ENCODE measurements at regions not wholly inside any gene's neighbourhood (a gene's known extent, or its start where the extent isn't known, plus 50 kb on each side); places are given as distances from the start of the nearest gene placed in this dataset.

DNA sequence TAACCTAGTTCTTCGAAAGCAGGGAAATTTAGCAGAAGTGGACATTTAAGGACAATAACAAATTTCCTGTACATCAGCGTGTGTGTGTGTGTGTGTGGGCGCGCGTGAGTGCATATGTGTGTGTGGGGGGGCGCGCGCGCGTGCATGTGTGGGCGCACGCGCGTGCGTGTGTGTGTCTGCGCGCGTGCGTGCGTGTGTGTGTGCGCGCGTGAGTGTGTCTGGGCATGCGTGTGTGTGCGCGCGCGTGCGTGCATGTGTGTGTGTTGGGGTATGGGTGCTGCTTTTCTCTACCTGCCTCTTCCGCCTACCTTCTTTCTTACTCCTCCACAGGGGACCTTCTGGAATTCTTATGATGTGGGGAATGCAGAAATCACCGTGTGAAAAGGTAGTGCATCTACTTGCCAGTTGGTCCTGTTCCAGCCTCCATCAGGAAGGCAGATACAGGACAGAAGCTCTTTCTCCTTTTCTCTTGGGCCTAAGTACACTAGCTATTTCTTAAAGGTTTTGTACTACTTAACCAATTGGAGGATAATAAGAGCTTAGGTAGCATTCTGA, 165.4 kb upstream of the KCNK2 start:
- Histone ChIP-seq H3K27ac (ENCODE audit: low read length) (no peak overlapping the region), H3K79me2 (ENCODE audit: low read length) (no peaks in the 10 kb centered on the region), H3K4me2 (ENCODE audit: low read length) (no peak overlapping the region), H4K20me1 (ENCODE audit: insufficient read depth, low read length) (no peaks in the 10 kb centered on the region), H3K4me3 (ENCODE audit: low read length) (no peak overlapping the region), H3K27me3 (ENCODE audit: low read depth, low read length) (no peaks in the 10 kb centered on the region), H2AFZ (ENCODE audit: low read depth, low read length) (no peak overlapping the region), H3K36me3 (replicated peaks; ENCODE audit: low read depth, low read length) (no peaks in the 10 kb centered on the region), H3K9me3 (ENCODE audit: insufficient read depth, low read length) (no peaks in the 10 kb centered on the region), H3K9ac (ENCODE audit: low read length) (no peak overlapping the region), H3K4me1 (ENCODE audit: low read length) (peaks cover 19% of the 10 kb centered on the region)
- TF ChIP-seq EZH2phosphoT487 (IDR thresholded peaks at IDR 0.05; ENCODE audit: low read depth) = no peak
- TF ChIP-seq, protein P1, sequence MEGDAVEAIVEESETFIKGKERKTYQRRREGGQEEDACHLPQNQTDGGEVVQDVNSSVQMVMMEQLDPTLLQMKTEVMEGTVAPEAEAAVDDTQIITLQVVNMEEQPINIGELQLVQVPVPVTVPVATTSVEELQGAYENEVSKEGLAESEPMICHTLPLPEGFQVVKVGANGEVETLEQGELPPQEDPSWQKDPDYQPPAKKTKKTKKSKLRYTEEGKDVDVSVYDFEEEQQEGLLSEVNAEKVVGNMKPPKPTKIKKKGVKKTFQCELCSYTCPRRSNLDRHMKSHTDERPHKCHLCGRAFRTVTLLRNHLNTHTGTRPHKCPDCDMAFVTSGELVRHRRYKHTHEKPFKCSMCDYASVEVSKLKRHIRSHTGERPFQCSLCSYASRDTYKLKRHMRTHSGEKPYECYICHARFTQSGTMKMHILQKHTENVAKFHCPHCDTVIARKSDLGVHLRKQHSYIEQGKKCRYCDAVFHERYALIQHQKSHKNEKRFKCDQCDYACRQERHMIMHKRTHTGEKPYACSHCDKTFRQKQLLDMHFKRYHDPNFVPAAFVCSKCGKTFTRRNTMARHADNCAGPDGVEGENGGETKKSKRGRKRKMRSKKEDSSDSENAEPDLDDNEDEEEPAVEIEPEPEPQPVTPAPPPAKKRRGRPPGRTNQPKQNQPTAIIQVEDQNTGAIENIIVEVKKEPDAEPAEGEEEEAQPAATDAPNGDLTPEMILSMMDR (IDR thresholded peaks at IDR 0.05; ENCODE audit: low read depth, low read length) = no peak

DNA sequence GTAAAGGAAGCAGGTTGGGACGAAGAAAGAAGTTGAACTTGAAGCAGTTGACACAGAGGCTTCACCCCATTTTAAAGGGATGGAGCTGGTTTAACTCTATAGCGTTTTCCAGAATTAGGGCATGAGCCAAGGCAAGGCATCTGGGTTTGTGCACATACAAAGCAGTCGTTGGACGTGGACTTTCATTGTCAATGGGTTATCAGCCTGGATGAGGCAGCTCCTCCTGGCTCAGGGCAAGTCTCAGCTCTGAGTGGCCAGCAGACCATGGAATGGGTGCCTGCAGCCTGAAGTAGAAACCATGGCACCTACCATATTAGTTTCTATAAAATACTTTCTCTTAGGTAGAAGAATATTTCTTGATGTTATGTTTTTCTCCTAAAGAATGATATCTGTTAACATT, 163.8 kb upstream of the KCNK2 start:
- Histone ChIP-seq H3K9me3 (ENCODE audit: insufficient read depth, low read length) (no peaks in the 10 kb centered on the region), H3K4me2 (ENCODE audit: low read length) (no peak overlapping the region), H3K9ac (ENCODE audit: low read length) (no peak overlapping the region), H2AFZ (ENCODE audit: low read depth, low read length) (no peak overlapping the region), H3K27me3 (ENCODE audit: low read depth, low read length) (no peaks in the 10 kb centered on the region), H3K36me3 (replicated peaks; ENCODE audit: low read depth, low read length) (no peaks in the 10 kb centered on the region), H3K27ac (ENCODE audit: low read length) (no peak overlapping the region), H3K4me1 (ENCODE audit: low read length) (peaks cover 35% of the 10 kb centered on the region), H4K20me1 (ENCODE audit: insufficient read depth, low read length) (no peaks in the 10 kb centered on the region), H3K79me2 (ENCODE audit: low read length) (no peaks in the 10 kb centered on the region), H3K4me3 (ENCODE audit: low read length) (no peak overlapping the region)
- TF ChIP-seq, protein P1 (IDR thresholded peaks at IDR 0.05; ENCODE audit: low read depth, low read length) = no peak
- no peak for TF ChIP-seq EZH2phosphoT487 (IDR thresholded peaks at IDR 0.05; ENCODE audit: low read depth)

DNA sequence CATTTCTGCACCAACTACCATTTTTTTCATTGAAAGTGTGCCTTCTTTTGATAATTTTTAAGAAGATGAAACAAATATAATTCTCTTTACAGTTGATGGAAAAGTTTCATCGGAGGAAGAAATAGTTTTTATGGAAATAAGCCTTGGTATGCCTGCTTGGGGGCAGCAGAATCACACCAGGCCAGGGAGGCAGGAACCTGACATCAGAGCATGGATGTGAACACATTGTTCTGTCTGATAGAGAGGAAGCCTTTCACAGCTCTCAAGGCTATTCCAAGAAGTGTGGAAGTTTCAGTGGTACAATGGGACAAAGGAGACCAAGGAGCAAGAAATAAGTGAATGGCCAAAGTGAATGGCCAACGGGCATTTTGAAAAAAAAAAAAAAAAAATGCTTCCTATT, 162.2 kb upstream of the KCNK2 start:
- Histone ChIP-seq H3K4me3 (ENCODE audit: low read length) (no peak overlapping the region), H3K9me3 (ENCODE audit: insufficient read depth, low read length) (no peaks in the 10 kb centered on the region), H3K4me2 (ENCODE audit: low read length) (no peak overlapping the region), H3K27me3 (ENCODE audit: low read depth, low read length) (no peaks in the 10 kb centered on the region), H3K27ac (ENCODE audit: low read length) (no peak overlapping the region), H3K36me3 (replicated peaks; ENCODE audit: low read depth, low read length) (no peaks in the 10 kb centered on the region), H3K9ac (ENCODE audit: low read length) (no peak overlapping the region), H3K4me1 (ENCODE audit: low read length) (peaks cover 49% of the 10 kb centered on the region), H4K20me1 (ENCODE audit: insufficient read depth, low read length) (no peaks in the 10 kb centered on the region), H2AFZ (ENCODE audit: low read depth, low read length) (no peak overlapping the region), H3K79me2 (ENCODE audit: low read length) (no peaks in the 10 kb centered on the region)
- TF ChIP-seq, protein P1 (IDR thresholded peaks at IDR 0.05; ENCODE audit: low read depth, low read length) = no peak
- no peak for TF ChIP-seq EZH2phosphoT487 (IDR thresholded peaks at IDR 0.05; ENCODE audit: low read depth)

DNA sequence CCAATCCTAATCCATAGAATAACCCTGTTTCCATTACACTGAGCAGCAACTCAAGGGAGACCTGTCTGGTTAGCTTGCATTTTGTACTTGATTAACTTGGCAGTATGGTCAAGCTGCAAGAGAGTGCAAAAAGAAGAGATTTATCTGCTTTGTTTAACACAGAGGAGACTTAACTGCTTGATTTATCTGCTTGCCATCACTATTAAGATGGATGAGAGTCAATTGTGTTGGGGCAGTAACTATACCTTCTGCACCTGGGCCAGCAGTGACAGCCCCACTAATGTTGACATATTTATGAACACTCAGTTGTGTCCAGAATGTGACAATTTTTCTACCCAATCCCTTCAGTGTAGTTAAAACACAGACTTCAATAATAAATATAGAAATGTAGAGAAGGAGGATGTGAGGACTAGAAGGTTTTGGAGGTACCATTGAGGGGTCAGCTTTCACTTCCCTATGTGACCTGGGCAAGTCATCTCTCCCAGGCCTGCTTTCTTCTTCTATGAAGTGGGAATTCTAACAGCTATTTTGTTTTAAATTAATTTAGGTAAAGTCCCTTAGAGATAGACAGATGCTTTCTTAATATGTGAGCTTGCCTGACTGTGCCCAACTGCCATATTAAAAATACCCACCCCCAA, 159.1 kb upstream of the KCNK2 start:
- Histone ChIP-seq H4K20me1 (ENCODE audit: insufficient read depth, low read length) (no peaks in the 10 kb centered on the region), H2AFZ (ENCODE audit: low read depth, low read length) (no peak overlapping the region), H3K4me3 (ENCODE audit: low read length) (peak overlapping the region; percentile 32; the same call in 1 of the 2 replicates), H3K27me3 (ENCODE audit: low read depth, low read length) (no peaks in the 10 kb centered on the region), H3K4me1 (ENCODE audit: low read length) (peaks cover 49% of the 10 kb centered on the region), H3K4me2 (ENCODE audit: low read length) (peak overlapping the region; percentile 53), H3K27ac (ENCODE audit: low read length) (peak overlapping the region; percentile 62), H3K9me3 (ENCODE audit: insufficient read depth, low read length) (no peaks in the 10 kb centered on the region), H3K9ac (ENCODE audit: low read length) (no peak overlapping the region), H3K79me2 (ENCODE audit: low read length) (no peaks in the 10 kb centered on the region), H3K36me3 (replicated peaks; ENCODE audit: low read depth, low read length) (no peaks in the 10 kb centered on the region)
- no peak for TF ChIP-seq EZH2phosphoT487 (IDR thresholded peaks at IDR 0.05; ENCODE audit: low read depth)

Measured in OCI-LY3 (cell line).